BJ (cell line): ENCODE measurements at regions not wholly inside any gene's neighbourhood (a gene's known extent, or its start where the extent isn't known, plus 50 kb on each side); places are given as distances from the start of the nearest gene placed in this dataset.
"Not testable (repeated sequence)": the region's sequence is repeated elsewhere in the genome, so short reads cannot be mapped to it uniquely, and the experiment has no call there.

Source experiments
- CTCF ChIA-PET: fragments of 350-600 bp; formaldehyde crosslinking; extraction: SDS; loops from one replicate; lab custom pipeline; 2021; ENCODE audit warnings: antibody characterized with exemption, inconsistent platforms; lab: Yijun Ruan, JAX
- POLR2A ChIA-PET: fragments of 300-600 bp; sonication (Branson Sonifier 250); formaldehyde crosslinking; extraction: SDS; loops from one replicate; lab custom pipeline; 2021; ENCODE audit warnings: antibody characterized with exemption; lab: Charles Lee
- DNase-seq: peaks from one replicate; pipeline ENCODE4 v3.0.0-alpha.2; 2011; ENCODE audit warnings: low read depth
- H3K27me3 ChIP-seq: 2 replicates; pipeline ENCODE4 v1.6.0; 2011; ENCODE audit warnings: low read length; ENCODE audit not compliant: control insufficient read depth, insufficient read depth
- H3K36me3 ChIP-seq: 2 replicates; pipeline ENCODE4 v1.5.1; 2011; ENCODE audit warnings: low read length; ENCODE audit not compliant: control insufficient read depth, insufficient read depth
- H3K4me3 ChIP-seq: 2 replicates; pipeline ENCODE4 v1.5.1; 2011; ENCODE audit warnings: low read depth, mild to moderate bottlenecking, control low read depth, low read length
- TF ChIP-seq, protein P1 (sequence below): IDR thresholded peaks from 2 replicates; pipeline ENCODE4 v1.5.1; 2011; ENCODE audit warnings: low read depth, mild to moderate bottlenecking, control low read depth, inconsistent platforms, low read length, moderate library complexity; ENCODE audit not compliant: insufficient read depth

DNA sequence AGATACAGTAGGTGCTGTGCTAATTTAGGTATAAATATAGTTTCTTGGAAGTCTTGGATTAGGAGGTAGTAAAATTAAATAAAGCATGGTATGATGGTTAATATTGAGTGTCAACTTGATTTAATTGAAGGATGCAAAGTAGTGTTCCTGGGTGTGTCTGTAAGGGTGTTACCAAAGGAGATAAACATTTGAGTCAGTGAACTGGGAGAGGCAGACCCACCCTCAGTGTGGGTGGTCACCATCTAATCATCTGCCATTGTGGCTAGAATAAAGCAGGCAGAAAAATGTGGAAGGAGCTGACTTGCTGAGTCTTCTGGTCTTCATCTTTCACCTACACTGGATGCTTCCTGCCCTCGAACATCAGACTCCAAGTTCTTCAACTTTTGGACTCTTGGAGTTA lies 153.7 kb upstream of the GK2 start:
- H3K27me3 ChIP-seq, result no peaks in the 10 kb centered on the region
- TF ChIP-seq, protein P1, sequence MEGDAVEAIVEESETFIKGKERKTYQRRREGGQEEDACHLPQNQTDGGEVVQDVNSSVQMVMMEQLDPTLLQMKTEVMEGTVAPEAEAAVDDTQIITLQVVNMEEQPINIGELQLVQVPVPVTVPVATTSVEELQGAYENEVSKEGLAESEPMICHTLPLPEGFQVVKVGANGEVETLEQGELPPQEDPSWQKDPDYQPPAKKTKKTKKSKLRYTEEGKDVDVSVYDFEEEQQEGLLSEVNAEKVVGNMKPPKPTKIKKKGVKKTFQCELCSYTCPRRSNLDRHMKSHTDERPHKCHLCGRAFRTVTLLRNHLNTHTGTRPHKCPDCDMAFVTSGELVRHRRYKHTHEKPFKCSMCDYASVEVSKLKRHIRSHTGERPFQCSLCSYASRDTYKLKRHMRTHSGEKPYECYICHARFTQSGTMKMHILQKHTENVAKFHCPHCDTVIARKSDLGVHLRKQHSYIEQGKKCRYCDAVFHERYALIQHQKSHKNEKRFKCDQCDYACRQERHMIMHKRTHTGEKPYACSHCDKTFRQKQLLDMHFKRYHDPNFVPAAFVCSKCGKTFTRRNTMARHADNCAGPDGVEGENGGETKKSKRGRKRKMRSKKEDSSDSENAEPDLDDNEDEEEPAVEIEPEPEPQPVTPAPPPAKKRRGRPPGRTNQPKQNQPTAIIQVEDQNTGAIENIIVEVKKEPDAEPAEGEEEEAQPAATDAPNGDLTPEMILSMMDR, result no peak
- POLR2A ChIA-PET, result no interaction called here
- DNase-seq, result no peak
- H3K4me3 ChIP-seq, result no peak overlapping the region
- no peaks in the 10 kb centered on the region for H3K36me3 ChIP-seq
- CTCF ChIA-PET, result no interaction called here

DNA sequence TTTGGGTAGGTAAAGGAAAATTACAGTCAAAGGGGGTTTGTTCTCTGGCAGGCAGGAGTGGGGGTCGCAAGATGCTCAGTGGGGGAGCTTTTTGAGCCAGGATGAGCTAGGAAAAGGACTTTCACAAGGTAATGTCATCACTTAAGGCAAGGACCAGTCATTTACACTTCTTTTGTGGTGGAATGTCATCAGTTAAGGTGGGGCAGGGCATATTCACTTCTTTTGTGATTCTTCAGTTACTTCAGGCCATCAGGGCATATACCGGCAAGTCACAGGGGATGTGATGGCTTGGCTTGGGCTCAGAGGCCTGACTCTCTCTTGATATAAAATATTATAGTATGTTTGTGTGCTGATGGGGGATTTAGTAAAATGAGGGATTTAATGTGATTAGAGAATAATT lies 151.4 kb upstream of the GK2 start:
- DNase-seq, H3K4me3 ChIP-seq, CTCF ChIA-PET, H3K36me3 ChIP-seq, H3K27me3 ChIP-seq, POLR2A ChIA-PET: not testable (repeated sequence)

DNA sequence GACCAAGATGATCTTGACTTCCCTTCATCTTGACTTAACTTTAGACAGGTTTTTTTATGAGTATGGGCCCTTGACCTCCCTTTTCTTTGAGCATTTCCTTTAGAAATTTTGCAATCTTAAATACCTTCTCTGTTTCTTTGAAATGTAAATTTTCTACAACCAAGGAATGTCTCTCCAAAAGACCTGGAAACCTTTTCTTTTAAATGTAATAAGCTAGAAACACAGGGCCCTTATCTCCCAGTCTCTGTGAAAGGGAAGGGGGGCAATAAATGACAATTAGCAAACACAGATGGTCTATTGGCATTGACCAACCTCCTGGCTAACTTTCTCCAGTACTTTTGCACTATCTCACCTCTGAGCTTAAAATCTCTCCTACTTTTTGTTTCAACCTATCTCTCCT lies 144.3 kb upstream of the GK2 start:
- TF ChIP-seq, protein P1, result no peak
- H3K36me3 ChIP-seq, result no peaks in the 10 kb centered on the region
- DNase-seq, result no peak
- no peak overlapping the region for H3K4me3 ChIP-seq
- no peaks in the 10 kb centered on the region for H3K27me3 ChIP-seq
- POLR2A ChIA-PET, result no interaction called here
- CTCF ChIA-PET, result no interaction called here

DNA sequence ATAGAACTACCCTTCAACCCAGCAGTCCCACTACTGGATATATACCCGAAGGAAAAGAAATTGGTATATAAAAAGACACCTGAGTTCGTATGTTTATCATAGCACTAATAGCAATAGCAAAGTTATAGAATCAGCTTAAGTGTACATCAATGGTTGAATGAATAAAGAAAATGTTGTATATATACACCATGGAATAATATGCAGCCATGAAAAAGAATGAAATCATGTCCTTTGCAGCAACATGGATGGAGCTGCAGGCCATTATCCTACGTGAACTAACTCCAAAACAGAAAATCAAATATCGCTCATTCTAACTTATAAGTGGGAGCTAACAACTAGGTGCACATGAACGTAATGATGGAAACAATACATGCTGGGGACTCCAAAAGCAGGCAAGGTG lies 143.5 kb upstream of the GK2 start:
- no peak for DNase-seq
- TF ChIP-seq, protein P1, result no peak

DNA sequence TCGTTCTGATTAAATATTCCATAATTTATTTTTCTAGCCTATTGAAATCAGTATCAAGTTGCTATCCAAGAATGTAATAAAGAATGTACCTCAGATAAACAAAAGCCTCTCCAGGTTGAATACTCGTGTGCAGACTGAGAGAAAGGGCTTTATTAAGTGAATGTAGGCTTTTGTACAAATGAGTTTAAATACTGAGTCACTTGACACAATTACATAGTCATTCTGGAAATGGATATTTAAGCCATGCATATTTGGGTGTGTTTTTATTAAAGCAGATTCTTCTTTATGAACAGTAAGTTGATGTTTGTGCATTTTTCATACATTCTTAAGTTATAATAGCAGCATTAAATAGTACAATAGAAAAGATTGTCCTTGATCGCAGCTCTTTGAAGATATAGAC lies 139.8 kb upstream of the GK2 start:
- no peak overlapping the region for H3K4me3 ChIP-seq
- ChIA-PET CTCF (no interaction called here), POLR2A (no interaction called here)
- no peak for DNase-seq
- H3K36me3 ChIP-seq, result no peaks in the 10 kb centered on the region
- TF ChIP-seq, protein P1, result no peak
- no peaks in the 10 kb centered on the region for H3K27me3 ChIP-seq

More for the DNA sequence above, 143.5 kb upstream of the GK2 start:
- ChIA-PET CTCF (no interaction called here), POLR2A (no interaction called here)
- no peaks in the 10 kb centered on the region for H3K36me3 ChIP-seq
- no peak overlapping the region for H3K4me3 ChIP-seq
- no peaks in the 10 kb centered on the region for H3K27me3 ChIP-seq

DNA sequence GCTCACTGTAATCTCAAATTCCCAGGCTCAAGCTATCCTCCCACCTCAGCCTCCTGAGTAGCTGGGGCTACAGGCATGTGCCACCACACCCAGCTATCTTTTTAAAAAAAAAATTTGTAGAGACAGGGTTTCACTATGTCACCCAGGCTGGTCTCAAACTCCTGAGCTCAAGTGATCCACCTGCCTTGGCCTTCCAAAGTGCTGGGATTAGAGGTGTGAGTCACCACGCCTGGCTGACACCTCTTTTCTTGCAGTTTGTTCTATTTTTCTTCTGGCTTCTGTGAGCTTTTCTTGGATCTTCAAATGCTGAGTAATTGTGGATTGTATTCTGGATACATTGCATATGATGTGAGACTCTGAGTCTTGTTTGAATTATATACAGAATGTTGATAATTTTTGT lies 137.3 kb upstream of the GK2 start:
- DNase-seq, POLR2A ChIA-PET, H3K27me3 ChIP-seq, H3K4me3 ChIP-seq, H3K36me3 ChIP-seq, CTCF ChIA-PET: not testable (repeated sequence)
